ENCODE measurements at regions not wholly inside any gene's neighbourhood (a gene's known extent, or its start where the extent isn't known, plus 50 kb on each side); places are given as distances from the start of the nearest gene placed in this dataset.

DNA sequence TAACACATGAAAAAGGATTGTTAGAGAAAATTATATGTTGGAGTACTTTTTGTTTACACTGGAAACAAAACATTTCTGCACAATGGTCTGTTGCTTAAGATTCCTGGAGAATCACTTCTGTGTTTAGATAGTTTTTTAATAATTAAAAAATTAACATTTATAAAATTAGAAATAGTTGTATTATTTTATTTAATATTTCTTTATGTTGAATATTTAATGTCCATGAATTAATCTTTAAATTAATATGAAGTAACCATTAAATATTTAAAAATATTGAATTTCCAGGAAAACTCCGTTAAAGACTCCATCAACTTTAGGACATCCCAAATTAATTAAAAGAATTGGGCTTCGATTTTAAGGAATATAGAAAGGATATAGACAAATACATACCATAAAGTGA, 797.1 kb upstream of the GALNTL6 start:
- TF ChIP-seq POLR2AphosphoS5 (IDR thresholded peaks at IDR 0.05; ENCODE audit: low read depth, low read length) = no peak
- TF ChIP-seq, protein P1, sequence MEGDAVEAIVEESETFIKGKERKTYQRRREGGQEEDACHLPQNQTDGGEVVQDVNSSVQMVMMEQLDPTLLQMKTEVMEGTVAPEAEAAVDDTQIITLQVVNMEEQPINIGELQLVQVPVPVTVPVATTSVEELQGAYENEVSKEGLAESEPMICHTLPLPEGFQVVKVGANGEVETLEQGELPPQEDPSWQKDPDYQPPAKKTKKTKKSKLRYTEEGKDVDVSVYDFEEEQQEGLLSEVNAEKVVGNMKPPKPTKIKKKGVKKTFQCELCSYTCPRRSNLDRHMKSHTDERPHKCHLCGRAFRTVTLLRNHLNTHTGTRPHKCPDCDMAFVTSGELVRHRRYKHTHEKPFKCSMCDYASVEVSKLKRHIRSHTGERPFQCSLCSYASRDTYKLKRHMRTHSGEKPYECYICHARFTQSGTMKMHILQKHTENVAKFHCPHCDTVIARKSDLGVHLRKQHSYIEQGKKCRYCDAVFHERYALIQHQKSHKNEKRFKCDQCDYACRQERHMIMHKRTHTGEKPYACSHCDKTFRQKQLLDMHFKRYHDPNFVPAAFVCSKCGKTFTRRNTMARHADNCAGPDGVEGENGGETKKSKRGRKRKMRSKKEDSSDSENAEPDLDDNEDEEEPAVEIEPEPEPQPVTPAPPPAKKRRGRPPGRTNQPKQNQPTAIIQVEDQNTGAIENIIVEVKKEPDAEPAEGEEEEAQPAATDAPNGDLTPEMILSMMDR (IDR thresholded peaks at IDR 0.05 in 2 of 3, conservative IDR thresholded peaks at IDR 0.05 in 1 of 3; ENCODE audit: borderline replicate concordance in 1 of 3, insufficient read depth in 1 of 3, low read depth in 2 of 3, low read length in 2 of 3) = no peak
- no peak for TF ChIP-seq POLR2A (IDR thresholded peaks at IDR 0.05; ENCODE audit: borderline replicate concordance, extremely low read depth, insufficient read depth, insufficient read length)
- no peak for TF ChIP-seq SRF (IDR thresholded peaks at IDR 0.05; ENCODE audit: low read depth)
- TF ChIP-seq, protein P2, sequence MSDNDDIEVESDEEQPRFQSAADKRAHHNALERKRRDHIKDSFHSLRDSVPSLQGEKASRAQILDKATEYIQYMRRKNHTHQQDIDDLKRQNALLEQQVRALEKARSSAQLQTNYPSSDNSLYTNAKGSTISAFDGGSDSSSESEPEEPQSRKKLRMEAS (IDR thresholded peaks at IDR 0.05) = no peak
- TF ChIP-seq EGR1 (IDR thresholded peaks at IDR 0.05; ENCODE audit: low read depth) = no peak
